LNCAP (cell line): ENCODE measurements at regions not wholly inside any gene's neighbourhood (a gene's known extent, or its start where the extent isn't known, plus 50 kb on each side); places are given as distances from the start of the nearest gene placed in this dataset.

ENCODE experiments used
- CTCF ChIP-seq: fragments of 450-650 bp; IDR thresholded peaks from 2 replicates; pipeline ENCODE4 v1.5.1; 2017; ENCODE audit warnings: mild to moderate bottlenecking

GRCh38 chr7:16212610-16213009 is 208.7 kb downstream of the CRPPA start:
- no peak for TF ChIP-seq CTCF

- TF ChIP-seq CTCF = no peak
Observed at GRCh38 chr7:16212032-16212431, 209.3 kb downstream of the CRPPA start.

- TF ChIP-seq CTCF = no peak
Observed at GRCh38 chr7:16211402-16211925, 209.9 kb downstream of the CRPPA start.

- TF ChIP-seq CTCF = no peak
Observed at GRCh38 chr7:16210171-16210570, 211.2 kb downstream of the CRPPA start.

- TF ChIP-seq CTCF = no peak
Observed at GRCh38 chr7:16207321-16207720, 214.0 kb downstream of the CRPPA start.

- TF ChIP-seq CTCF = no peak
Observed at GRCh38 chr7:16205466-16205865, 215.9 kb downstream of the CRPPA start.

- no peak for TF ChIP-seq CTCF
Observed at GRCh38 chr7:16204953-16205352, 216.4 kb downstream of the CRPPA start.

- no peak for TF ChIP-seq CTCF
Observed at GRCh38 chr7:16203065-16203464, 218.3 kb downstream of the CRPPA start.
